MG63 (cell line): ENCODE measurements at regions not wholly inside any gene's neighbourhood (a gene's known extent, or its start where the extent isn't known, plus 50 kb on each side); places are given as distances from the start of the nearest gene placed in this dataset.
"Not testable (repeated sequence)": the region's sequence is repeated elsewhere in the genome, so short reads cannot be mapped to it uniquely, and the experiment has no call there.

ENCODE experiments used
- DNase-seq: peaks from one replicate; pipeline ENCODE4 v3.0.0-alpha.2; 2020
- H3K27me3 ChIP-seq: fragments of 250-450 bp; sonication (Bioruptor Pico); 2 replicates; pipeline ENCODE4 v1.5.1; 2020; ENCODE audit warnings: mild to moderate bottlenecking, moderate library complexity
- H3K36me3 ChIP-seq: fragments of 250-450 bp; sonication (Bioruptor Pico); 2 replicates; pipeline ENCODE4 v1.5.1; 2020; ENCODE audit warnings: mild to moderate bottlenecking, moderate library complexity
- H3K4me3 ChIP-seq: fragments of 250-450 bp; sonication (Bioruptor Pico); 2 replicates; pipeline ENCODE4 v1.5.1; 2020; ENCODE audit warnings: mild to moderate bottlenecking, moderate library complexity
- H3K9me3 ChIP-seq: fragments of 250-450 bp; sonication (Bioruptor Pico); 2 replicates; pipeline ENCODE4 v1.5.1; 2020; ENCODE audit warnings: mild to moderate bottlenecking, moderate library complexity

DNA sequence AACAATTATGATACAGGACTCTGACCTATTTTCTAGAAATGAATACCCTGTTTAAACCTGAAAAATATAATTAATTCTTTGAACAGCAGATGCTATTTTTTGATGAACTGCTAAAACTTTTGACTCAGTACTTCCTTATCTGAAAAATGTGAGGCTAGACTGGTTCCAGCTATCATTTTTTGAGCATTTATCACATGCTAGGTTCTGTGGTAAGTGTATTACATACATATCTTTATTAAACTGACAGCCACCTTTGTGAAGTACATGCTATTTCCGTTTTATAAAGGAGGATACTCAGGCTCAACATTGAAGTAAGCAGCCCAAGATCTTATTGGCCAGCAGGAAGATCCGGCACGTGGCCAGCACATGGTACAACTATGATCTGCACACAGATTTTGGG is 459.8 kb upstream of the SEL1L start:
- no peak overlapping the region for H3K4me3 ChIP-seq
- no peaks in the 10 kb centered on the region for H3K27me3 ChIP-seq
- H3K9me3 ChIP-seq = no peaks in the 10 kb centered on the region
- DNase-seq = no peak
- no peaks in the 10 kb centered on the region for H3K36me3 ChIP-seq

GRCh38 chr14:82003426-82003825 is 469.8 kb upstream of the SEL1L start:
- no peaks in the 10 kb centered on the region for H3K27me3 ChIP-seq
- no peak for DNase-seq
- H3K4me3 ChIP-seq = no peak overlapping the region
- no peaks in the 10 kb centered on the region for H3K9me3 ChIP-seq
- no peaks in the 10 kb centered on the region for H3K36me3 ChIP-seq

- Histone ChIP-seq H3K27me3 (no peaks in the 10 kb centered on the region), H3K36me3 (no peaks in the 10 kb centered on the region), H3K9me3 (no peaks in the 10 kb centered on the region), H3K4me3 (no peak overlapping the region)
- no peak for DNase-seq
These were observed 475.4 kb upstream of the SEL1L start for GRCh38 chr14:82009076-82009475.

GRCh38 chr14:82009993-82010392 is 476.3 kb upstream of the SEL1L start:
- Histone ChIP-seq H3K27me3 (no peaks in the 10 kb centered on the region), H3K36me3 (no peaks in the 10 kb centered on the region), H3K9me3 (no peaks in the 10 kb centered on the region), H3K4me3 (no peak overlapping the region)
- no peak for DNase-seq

GRCh38 chr14:82011460-82011859 is 477.8 kb upstream of the SEL1L start:
- H3K4me3 ChIP-seq = no peak overlapping the region
- DNase-seq = no peak
- H3K9me3 ChIP-seq = no peaks in the 10 kb centered on the region
- no peaks in the 10 kb centered on the region for H3K36me3 ChIP-seq
- no peaks in the 10 kb centered on the region for H3K27me3 ChIP-seq

DNA sequence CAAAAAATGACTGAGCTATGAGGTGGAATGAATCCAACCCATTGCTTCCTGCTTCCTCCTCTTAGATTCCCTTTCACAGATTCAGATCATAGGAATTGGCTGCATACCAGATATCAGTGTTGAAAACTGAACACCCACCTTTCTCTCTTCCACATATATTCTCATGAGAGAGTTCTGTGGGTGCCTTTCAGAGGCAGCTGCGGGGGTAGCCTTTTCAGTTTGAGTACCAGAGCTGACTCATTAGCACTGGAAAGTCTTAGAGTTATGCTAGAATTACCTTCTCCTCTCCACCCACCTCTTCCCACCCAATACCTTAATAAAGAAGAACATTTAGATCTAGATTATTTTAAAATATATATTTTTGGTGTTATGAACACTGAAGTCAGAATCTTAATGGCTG is 495.4 kb upstream of the SEL1L start:
- no peaks in the 10 kb centered on the region for H3K9me3 ChIP-seq

DNA sequence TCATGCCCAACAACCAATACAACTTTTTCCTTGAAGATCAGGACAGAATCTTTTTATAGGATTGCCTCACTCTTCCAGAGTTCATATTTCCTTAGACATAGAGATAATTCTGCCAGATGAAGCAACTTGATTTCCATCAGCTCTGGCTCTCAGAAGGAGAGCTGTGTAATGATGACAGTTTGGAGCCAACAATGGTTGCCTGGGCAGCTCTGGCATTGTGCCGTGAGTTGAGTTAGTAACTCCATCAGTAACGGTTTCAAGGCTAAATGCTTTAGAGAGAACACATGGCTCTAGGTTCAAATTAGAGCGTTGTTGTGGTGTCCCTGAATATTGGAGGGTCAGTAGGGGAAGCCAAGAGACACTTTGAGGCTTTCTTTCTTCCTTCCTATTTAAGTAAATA is 501.7 kb upstream of the SEL1L start:
- Histone ChIP-seq H3K4me3 (no peak overlapping the region), H3K36me3 (no peaks in the 10 kb centered on the region), H3K9me3 (no peaks in the 10 kb centered on the region), H3K27me3 (no peaks in the 10 kb centered on the region)
- DNase-seq = no peak

More for the DNA sequence above, 495.4 kb upstream of the SEL1L start:
- no peak overlapping the region for H3K4me3 ChIP-seq
- no peaks in the 10 kb centered on the region for H3K36me3 ChIP-seq
- DNase-seq = no peak
- no peaks in the 10 kb centered on the region for H3K27me3 ChIP-seq

- H3K4me3 ChIP-seq, H3K27me3 ChIP-seq, DNase-seq, H3K36me3 ChIP-seq, H3K9me3 ChIP-seq: not testable (repeated sequence)
These were observed 504.4 kb upstream of the SEL1L start for GRCh38 chr14:82038066-82038465.

- no peak for DNase-seq
- no peaks in the 10 kb centered on the region for H3K36me3 ChIP-seq
- no peaks in the 10 kb centered on the region for H3K27me3 ChIP-seq
- no peaks in the 10 kb centered on the region for H3K9me3 ChIP-seq
- H3K4me3 ChIP-seq = no peak overlapping the region
These were observed 511.7 kb upstream of the SEL1L start for GRCh38 chr14:82045339-82045738.

- DNase-seq = no peak
- Histone ChIP-seq H3K36me3 (no peaks in the 10 kb centered on the region), H3K9me3 (no peaks in the 10 kb centered on the region), H3K4me3 (no peak overlapping the region), H3K27me3 (no peaks in the 10 kb centered on the region)
These were observed 513.0 kb upstream of the SEL1L start for GRCh38 chr14:82046512-82047226.

GRCh38 chr14:82047777-82048470 is 514.3 kb upstream of the SEL1L start:
- no peaks in the 10 kb centered on the region for H3K27me3 ChIP-seq
- no peaks in the 10 kb centered on the region for H3K36me3 ChIP-seq
- DNase-seq = no peak
- no peak overlapping the region for H3K4me3 ChIP-seq
- no peaks in the 10 kb centered on the region for H3K9me3 ChIP-seq

GRCh38 chr14:82052778-82053177 is 519.1 kb upstream of the SEL1L start:
- Histone ChIP-seq H3K36me3 (no peaks in the 10 kb centered on the region), H3K4me3 (no peak overlapping the region), H3K9me3 (no peaks in the 10 kb centered on the region), H3K27me3 (no peaks in the 10 kb centered on the region)
- no peak for DNase-seq

- H3K9me3 ChIP-seq = no peaks in the 10 kb centered on the region
- H3K4me3 ChIP-seq = no peak overlapping the region
- no peaks in the 10 kb centered on the region for H3K27me3 ChIP-seq
- no peaks in the 10 kb centered on the region for H3K36me3 ChIP-seq
- DNase-seq = no peak
These were observed 522.0 kb upstream of the SEL1L start for GRCh38 chr14:82055515-82056115.

GRCh38 chr14:82060219-82060618 is 526.6 kb upstream of the SEL1L start:
- H3K9me3 ChIP-seq = no peaks in the 10 kb centered on the region
- H3K36me3 ChIP-seq = no peaks in the 10 kb centered on the region
- H3K4me3 ChIP-seq = no peak overlapping the region
- no peak for DNase-seq
- no peaks in the 10 kb centered on the region for H3K27me3 ChIP-seq

GRCh38 chr14:82067221-82067875 is 533.7 kb upstream of the SEL1L start:
- H3K27me3 ChIP-seq = no peaks in the 10 kb centered on the region
- DNase-seq = no peak
- H3K9me3 ChIP-seq = no peaks in the 10 kb centered on the region
- H3K4me3 ChIP-seq = no peak overlapping the region
- H3K36me3 ChIP-seq = no peaks in the 10 kb centered on the region

DNA sequence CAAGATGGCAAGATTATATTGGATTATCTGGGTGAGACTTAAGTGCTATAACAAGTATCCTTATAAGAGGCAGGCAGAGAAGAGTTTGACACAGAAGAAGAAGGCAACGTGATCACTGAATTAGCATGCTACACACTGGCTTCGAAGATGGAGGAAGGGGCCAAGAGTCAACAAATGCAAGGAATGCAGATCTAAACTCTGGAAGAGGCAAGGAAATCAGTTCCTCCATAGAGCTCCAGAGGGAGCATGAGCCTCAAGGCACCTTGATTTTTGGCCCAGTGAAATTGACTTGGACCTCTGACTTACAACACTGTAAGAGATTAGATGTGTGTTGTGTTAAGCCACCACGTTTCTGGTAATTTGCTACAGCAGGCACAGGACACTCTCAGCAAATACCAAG is 536.4 kb upstream of the SEL1L start:
- no peaks in the 10 kb centered on the region for H3K27me3 ChIP-seq
- no peaks in the 10 kb centered on the region for H3K9me3 ChIP-seq
- no peak for DNase-seq
- no peak overlapping the region for H3K4me3 ChIP-seq
- H3K36me3 ChIP-seq = no peaks in the 10 kb centered on the region

- no peaks in the 10 kb centered on the region for H3K27me3 ChIP-seq
- H3K36me3 ChIP-seq = no peaks in the 10 kb centered on the region
- no peak overlapping the region for H3K4me3 ChIP-seq
- no peak for DNase-seq
- H3K9me3 ChIP-seq = no peaks in the 10 kb centered on the region
These were observed 537.1 kb upstream of the SEL1L start for GRCh38 chr14:82070753-82071152.
